ENCODE measurements at regions not wholly inside any gene's neighbourhood (a gene's known extent, or its start where the extent isn't known, plus 50 kb on each side); places are given as distances from the start of the nearest gene placed in this dataset.

- H3K4me1 ChIP-seq (ENCODE audit: insufficient read depth, insufficient read length), result no peaks in the 10 kb centered on the region
- H3K4me3 ChIP-seq (ENCODE audit: insufficient read length, low read depth), result no peak overlapping the region
- no peaks in the 10 kb centered on the region for H3K9me3 ChIP-seq (ENCODE audit: insufficient read depth, low read length)
- TF ChIP-seq ZNF274 (IDR thresholded peaks at IDR 0.05; ENCODE audit: low read depth, low read length) (no peak), YY1 (IDR thresholded peaks at IDR 0.05; ENCODE audit: insufficient read depth, insufficient read length) (no peak), SUZ12 (IDR thresholded peaks at IDR 0.05; ENCODE audit: extremely low read depth, insufficient read depth, insufficient read length) (no peak)
- no peaks in the 10 kb centered on the region for H3K36me3 ChIP-seq (ENCODE audit: insufficient read depth, insufficient read length, low read length)
- DNase-seq (ENCODE audit: low read depth, low spot score), result no peak
- H3K9ac ChIP-seq (ENCODE audit: insufficient read length, low read depth), result no peak overlapping the region
- H3K27me3 ChIP-seq (ENCODE audit: insufficient read depth, insufficient read length), result no peaks in the 10 kb centered on the region
Measured at GRCh38 chr5:117249086-117249815, 674.6 kb upstream of the SEMA6A start.

- no peaks in the 10 kb centered on the region for H3K4me1 ChIP-seq (ENCODE audit: insufficient read depth, insufficient read length)
- H3K4me3 ChIP-seq (ENCODE audit: insufficient read length, low read depth), result no peak overlapping the region
- TF ChIP-seq SUZ12 (IDR thresholded peaks at IDR 0.05; ENCODE audit: extremely low read depth, insufficient read depth, insufficient read length) (no peak), YY1 (IDR thresholded peaks at IDR 0.05; ENCODE audit: insufficient read depth, insufficient read length) (no peak), ZNF274 (IDR thresholded peaks at IDR 0.05; ENCODE audit: low read depth, low read length) (no peak)
- no peaks in the 10 kb centered on the region for H3K27me3 ChIP-seq (ENCODE audit: insufficient read depth, insufficient read length)
- no peak for DNase-seq (ENCODE audit: low read depth, low spot score)
- H3K36me3 ChIP-seq (ENCODE audit: insufficient read depth, insufficient read length, low read length), result no peaks in the 10 kb centered on the region
- no peak overlapping the region for H3K9ac ChIP-seq (ENCODE audit: insufficient read length, low read depth)
- peaks cover 4% of the 10 kb centered on the region; the same call in 1 of the 2 replicates for H3K9me3 ChIP-seq (ENCODE audit: insufficient read depth, low read length)
Measured at GRCh38 chr5:117246424-117246823, 671.8 kb upstream of the SEMA6A start.

GRCh38 chr5:117245130-117245529 lies 670.5 kb upstream of the SEMA6A start:
- no peaks in the 10 kb centered on the region for H3K4me1 ChIP-seq (ENCODE audit: insufficient read depth, insufficient read length)
- H3K9me3 ChIP-seq (ENCODE audit: insufficient read depth, low read length), result peaks cover 12% of the 10 kb centered on the region; the same call in 1 of the 2 replicates
- no peaks in the 10 kb centered on the region for H3K27me3 ChIP-seq (ENCODE audit: insufficient read depth, insufficient read length)
- H3K36me3 ChIP-seq (ENCODE audit: insufficient read depth, insufficient read length, low read length), result no peaks in the 10 kb centered on the region
- DNase-seq (ENCODE audit: low read depth, low spot score), result no peak
- H3K4me3 ChIP-seq (ENCODE audit: insufficient read length, low read depth), result no peak overlapping the region
- H3K9ac ChIP-seq (ENCODE audit: insufficient read length, low read depth), result no peak overlapping the region
- TF ChIP-seq ZNF274 (IDR thresholded peaks at IDR 0.05; ENCODE audit: low read depth, low read length) (no peak), SUZ12 (IDR thresholded peaks at IDR 0.05; ENCODE audit: extremely low read depth, insufficient read depth, insufficient read length) (no peak), YY1 (IDR thresholded peaks at IDR 0.05; ENCODE audit: insufficient read depth, insufficient read length) (no peak)

GRCh38 chr5:117242028-117242427 lies 667.4 kb upstream of the SEMA6A start:
- Histone ChIP-seq H3K4me1 (ENCODE audit: insufficient read depth, insufficient read length) (no peaks in the 10 kb centered on the region), H3K27me3 (ENCODE audit: insufficient read depth, insufficient read length) (no peaks in the 10 kb centered on the region)
- no peak for TF ChIP-seq YY1 (IDR thresholded peaks at IDR 0.05; ENCODE audit: insufficient read depth, insufficient read length)
- TF ChIP-seq SUZ12 (IDR thresholded peaks at IDR 0.05; ENCODE audit: extremely low read depth, insufficient read depth, insufficient read length), result no peak
- no peak for TF ChIP-seq ZNF274 (IDR thresholded peaks at IDR 0.05; ENCODE audit: low read depth, low read length)

GRCh38 chr5:117236941-117237340 lies 662.3 kb upstream of the SEMA6A start:
- no peaks in the 10 kb centered on the region for H3K36me3 ChIP-seq (ENCODE audit: insufficient read depth, insufficient read length, low read length)
- TF ChIP-seq ZNF274 (IDR thresholded peaks at IDR 0.05; ENCODE audit: low read depth, low read length) (no peak), SUZ12 (IDR thresholded peaks at IDR 0.05; ENCODE audit: extremely low read depth, insufficient read depth, insufficient read length) (no peak), YY1 (IDR thresholded peaks at IDR 0.05; ENCODE audit: insufficient read depth, insufficient read length) (no peak)
- peaks cover 12% of the 10 kb centered on the region; the same call in 1 of the 2 replicates for H3K9me3 ChIP-seq (ENCODE audit: insufficient read depth, low read length)
- no peak overlapping the region for H3K4me3 ChIP-seq (ENCODE audit: insufficient read length, low read depth)
- no peaks in the 10 kb centered on the region for H3K27me3 ChIP-seq (ENCODE audit: insufficient read depth, insufficient read length)
- no peak overlapping the region for H3K9ac ChIP-seq (ENCODE audit: insufficient read length, low read depth)
- DNase-seq (ENCODE audit: low read depth, low spot score), result no peak
- H3K4me1 ChIP-seq (ENCODE audit: insufficient read depth, insufficient read length), result no peaks in the 10 kb centered on the region

More at GRCh38 chr5:117242028-117242427, 667.4 kb upstream of the SEMA6A start:
- no peak overlapping the region for H3K9ac ChIP-seq (ENCODE audit: insufficient read length, low read depth)
- H3K36me3 ChIP-seq (ENCODE audit: insufficient read depth, insufficient read length, low read length), result no peaks in the 10 kb centered on the region
- no peak for DNase-seq (ENCODE audit: low read depth, low spot score)
- H3K9me3 ChIP-seq (ENCODE audit: insufficient read depth, low read length), result peaks cover 12% of the 10 kb centered on the region; the same call in 1 of the 2 replicates
- no peak overlapping the region for H3K4me3 ChIP-seq (ENCODE audit: insufficient read length, low read depth)

- DNase-seq (ENCODE audit: low read depth, low spot score), result no peak
- Histone ChIP-seq H3K4me1 (ENCODE audit: insufficient read depth, insufficient read length) (no peaks in the 10 kb centered on the region), H3K4me3 (ENCODE audit: insufficient read length, low read depth) (no peak overlapping the region), H3K27me3 (ENCODE audit: insufficient read depth, insufficient read length) (no peaks in the 10 kb centered on the region), H3K9me3 (ENCODE audit: insufficient read depth, low read length) (0 out of 2 replicates have a peak, but pooled peaks cover 3% of the 10 kb centered on the region), H3K36me3 (ENCODE audit: insufficient read depth, insufficient read length, low read length) (no peaks in the 10 kb centered on the region), H3K9ac (ENCODE audit: insufficient read length, low read depth) (no peak overlapping the region)
- TF ChIP-seq YY1 (IDR thresholded peaks at IDR 0.05; ENCODE audit: insufficient read depth, insufficient read length) (no peak), SUZ12 (IDR thresholded peaks at IDR 0.05; ENCODE audit: extremely low read depth, insufficient read depth, insufficient read length) (no peak), ZNF274 (IDR thresholded peaks at IDR 0.05; ENCODE audit: low read depth, low read length) (no peak)
Measured at GRCh38 chr5:117235786-117236185, 661.2 kb upstream of the SEMA6A start.

GRCh38 chr5:117230375-117230774 lies 655.8 kb upstream of the SEMA6A start:
- Histone ChIP-seq H3K4me3 (ENCODE audit: insufficient read length, low read depth) (no peak overlapping the region), H3K9me3 (ENCODE audit: insufficient read depth, low read length) (no peaks in the 10 kb centered on the region), H3K27me3 (ENCODE audit: insufficient read depth, insufficient read length) (no peaks in the 10 kb centered on the region), H3K36me3 (ENCODE audit: insufficient read depth, insufficient read length, low read length) (no peaks in the 10 kb centered on the region), H3K9ac (ENCODE audit: insufficient read length, low read depth) (no peak overlapping the region), H3K4me1 (ENCODE audit: insufficient read depth, insufficient read length) (no peaks in the 10 kb centered on the region)
- DNase-seq (ENCODE audit: low read depth, low spot score), result no peak
- TF ChIP-seq SUZ12 (IDR thresholded peaks at IDR 0.05; ENCODE audit: extremely low read depth, insufficient read depth, insufficient read length) (no peak), YY1 (IDR thresholded peaks at IDR 0.05; ENCODE audit: insufficient read depth, insufficient read length) (no peak), ZNF274 (IDR thresholded peaks at IDR 0.05; ENCODE audit: low read depth, low read length) (no peak)

All from NT2/D1 (cell line).